ENCODE measurements at regions not wholly inside any gene's neighbourhood (a gene's known extent, or its start where the extent isn't known, plus 50 kb on each side); places are given as distances from the start of the nearest gene placed in this dataset.

GRCh38 chr19:5229778-5230335 lies 110.8 kb downstream of the PTPRS start:
- no peaks in the 10 kb centered on the region for H3K9me3 ChIP-seq
- ATAC-seq = no peak
- 42 to 50% methylated on average over 10 of the region's 10 CpGs for WGBS, 2 donors
- H3K27ac ChIP-seq = no peak overlapping the region
- H3K4me1 ChIP-seq = peaks cover 0 to 4% (median 0%) of the 10 kb centered on the region in 9 donors
- peaks cover 0 to 20% (median 0%) of the 10 kb centered on the region in 9 donors for H3K36me3 ChIP-seq
- no peak for DNase-seq
- intact Hi-C loops (cut with DNase I) = no loop called here
- no peak for TF ChIP-seq CTCF (IDR thresholded peaks at IDR 0.05)
- H3K27me3 ChIP-seq = peaks cover 0 to 19% (median 0%) of the 10 kb centered on the region in 7 donors
- H3K4me3 ChIP-seq = peak overlapping the region in 4 of 10 donors; percentile 14 to 26 (median 20)

- ATAC-seq (peak; percentile 28 to 59 (median 48)), DNase-seq (no peak)
- Histone ChIP-seq H3K27ac (no peak overlapping the region), H3K4me1 (peaks cover 0 to 4% (median 0%) of the 10 kb centered on the region in 9 donors), H3K4me3 (peak overlapping the region in 5 of 10 donors; percentile 3 to 26 (median 17)), H3K27me3 (peaks cover 0 to 19% (median 0%) of the 10 kb centered on the region in 7 donors), H3K9me3 (no peaks in the 10 kb centered on the region), H3K36me3 (peaks cover 0 to 25% (median 0%) of the 10 kb centered on the region in 9 donors)
- WGBS, 2 donors = 32 to 42% methylated on average over 71 of the region's 72 CpGs
- no peak for TF ChIP-seq CTCF (IDR thresholded peaks at IDR 0.05)
- intact Hi-C loops (cut with DNase I) = no loop called here
These were observed 111.5 kb downstream of the PTPRS start for GRCh38 chr19:5228932-5229777.

- Histone ChIP-seq H3K36me3 (peaks cover 0 to 25% (median 0%) of the 10 kb centered on the region in 9 donors), H3K4me3 (no peak overlapping the region), H3K27me3 (peaks cover 0 to 19% (median 0%) of the 10 kb centered on the region in 7 donors), H3K4me1 (peaks cover 0 to 4% (median 0%) of the 10 kb centered on the region in 9 donors), H3K9me3 (no peaks in the 10 kb centered on the region), H3K27ac (no peak overlapping the region)
- WGBS, 2 donors = 86 to 88% methylated on average over 6 of the region's 6 CpGs
- intact Hi-C loops (cut with DNase I) = no loop called here
- DNase-seq = no peak
- no peak for TF ChIP-seq CTCF (IDR thresholded peaks at IDR 0.05)
- no peak for ATAC-seq
These were observed 112.1 kb downstream of the PTPRS start for GRCh38 chr19:5228490-5228889.

GRCh38 chr19:5225486-5226345 lies 114.9 kb downstream of the PTPRS start:
- ATAC-seq = peak in 4 of 8 donors; percentile 9 to 25 (median 16)
- H3K36me3 ChIP-seq = peaks cover 0 to 31% (median 0%) of the 10 kb centered on the region in 9 donors
- DNase-seq = no peak
- intact Hi-C loops (cut with DNase I) = no loop called here
- TF ChIP-seq CTCF (IDR thresholded peaks at IDR 0.05) = peak in 8 of 9 donors; percentile 10 to 50 (median 40)
- H3K27ac ChIP-seq = no peak overlapping the region
- 82% methylated on average over 28 of the region's 28 CpGs for WGBS, 2 donors
- peaks cover 0 to 4% (median 0%) of the 10 kb centered on the region in 9 donors for H3K4me1 ChIP-seq
- no peaks in the 10 kb centered on the region for H3K9me3 ChIP-seq
- H3K27me3 ChIP-seq = peaks cover 0 to 19% (median 0%) of the 10 kb centered on the region in 7 donors
- no peak overlapping the region for H3K4me3 ChIP-seq

All from heart right ventricle (tissue), 16 donors.